HUES48 (cell line): ENCODE measurements at regions not wholly inside any gene's neighbourhood (a gene's known extent, or its start where the extent isn't known, plus 50 kb on each side); places are given as distances from the start of the nearest gene placed in this dataset.

Source experiments
- H3K27ac ChIP-seq: one replicate; pipeline ENCODE4 v1.7.0; 2013; ENCODE audit warnings: low read depth, low read length, inconsistent platforms
- H3K27me3 ChIP-seq: 2 replicates; pipeline ENCODE4 v1.6.1; 2013; ENCODE audit warnings: mild to moderate bottlenecking, low read length; ENCODE audit not compliant: control insufficient read depth, insufficient read depth
- H3K36me3 ChIP-seq: 2 replicates; pipeline ENCODE4 v1.6.1; 2013; ENCODE audit warnings: low read length; ENCODE audit not compliant: control insufficient read depth, insufficient read depth
- H3K4me1 ChIP-seq: 2 replicates; pipeline ENCODE4 v1.6.1; 2013; ENCODE audit warnings: mild to moderate bottlenecking, low read length; ENCODE audit not compliant: control insufficient read depth, insufficient read depth
- H3K4me3 ChIP-seq: 2 replicates; pipeline ENCODE4 v1.5.1; 2013; ENCODE audit warnings: mild to moderate bottlenecking, low read depth, low read length
- H3K9ac ChIP-seq: 2 replicates; pipeline ENCODE4 v1.6.1; 2013; ENCODE audit warnings: mild to moderate bottlenecking, low read depth, low read length, moderate library complexity
- H3K9me3 ChIP-seq: 2 replicates; pipeline ENCODE4 v1.6.1; 2013; ENCODE audit warnings: low read length; ENCODE audit not compliant: control insufficient read depth, insufficient read depth

DNA sequence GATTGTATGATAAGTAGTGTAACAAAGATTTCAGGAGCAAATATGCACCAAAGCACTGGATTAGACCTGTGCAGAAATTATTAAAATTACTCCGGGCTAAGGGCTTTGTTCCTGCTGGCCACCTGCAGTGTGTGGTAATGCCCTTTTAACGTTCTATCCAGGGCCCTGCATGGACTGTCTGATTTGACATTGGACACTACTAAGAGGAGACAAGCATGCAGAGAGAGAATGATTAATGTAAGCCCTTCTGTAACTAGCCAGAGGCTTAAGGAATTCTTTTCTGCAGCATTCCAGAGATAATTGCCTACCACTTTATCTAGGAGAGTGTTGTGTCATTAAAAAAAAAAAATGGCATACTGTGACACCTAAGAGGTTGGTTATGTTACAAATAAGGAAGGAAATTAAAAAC is 117.0 kb downstream of the PCDH7 start:
- no peaks in the 10 kb centered on the region for H3K36me3 ChIP-seq
- H3K9ac ChIP-seq: no peak overlapping the region; the same call in 1 of the 2 replicates
- no peaks in the 10 kb centered on the region for H3K9me3 ChIP-seq
- peaks cover 67% of the 10 kb centered on the region for H3K4me1 ChIP-seq
- no peaks in the 10 kb centered on the region for H3K27me3 ChIP-seq
- H3K4me3 ChIP-seq: peak overlapping the region; percentile 14; the same call in 1 of the 2 replicates
- peak overlapping the region; percentile 32 for H3K27ac ChIP-seq

DNA sequence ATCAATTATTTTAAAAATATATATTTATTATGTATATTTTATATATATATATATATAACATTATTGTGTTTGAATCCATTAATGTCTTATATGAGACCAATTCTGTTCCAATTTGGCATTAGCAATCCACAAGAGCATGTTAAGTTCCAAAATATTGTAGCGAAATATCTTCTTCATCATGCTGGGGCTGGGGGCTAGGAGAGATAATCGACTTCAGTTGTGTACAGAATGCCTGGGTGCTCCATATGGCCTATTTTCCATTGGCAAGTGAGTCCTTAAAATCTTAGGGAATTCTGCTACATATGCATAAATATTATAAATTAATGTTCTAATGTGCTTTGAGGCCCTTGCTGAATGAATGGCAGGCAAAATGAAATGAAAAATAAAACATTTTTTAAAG is 117.7 kb downstream of the PCDH7 start:
- peak overlapping the region; percentile 32 for H3K27ac ChIP-seq
- H3K9ac ChIP-seq: no peak overlapping the region
- peaks cover 69% of the 10 kb centered on the region for H3K4me1 ChIP-seq

DNA sequence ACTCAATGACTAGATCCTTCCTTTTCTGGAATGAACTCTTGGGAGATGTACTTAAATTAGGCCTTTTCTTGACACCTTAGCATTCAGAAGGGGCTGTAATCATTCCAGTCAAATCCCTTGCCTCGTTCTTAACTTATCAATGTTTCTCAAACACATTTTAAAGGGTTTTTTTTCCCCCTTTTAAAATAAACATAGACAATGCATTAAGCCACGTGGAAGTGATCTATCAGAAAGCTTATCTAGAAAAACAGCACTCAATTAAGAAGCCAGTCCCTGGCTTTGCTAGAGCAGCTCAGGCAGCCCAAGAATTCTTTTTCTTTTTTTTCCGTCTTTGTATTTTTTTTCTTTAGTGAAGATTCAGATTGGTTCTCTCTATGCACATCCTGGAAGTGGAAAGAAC is 118.2 kb downstream of the PCDH7 start:
- no peak overlapping the region for H3K4me3 ChIP-seq

More for the DNA sequence above, 117.7 kb downstream of the PCDH7 start:
- no peaks in the 10 kb centered on the region for H3K9me3 ChIP-seq
- H3K36me3 ChIP-seq: no peaks in the 10 kb centered on the region
- H3K4me3 ChIP-seq: no peak overlapping the region
- H3K27me3 ChIP-seq: no peaks in the 10 kb centered on the region

DNA sequence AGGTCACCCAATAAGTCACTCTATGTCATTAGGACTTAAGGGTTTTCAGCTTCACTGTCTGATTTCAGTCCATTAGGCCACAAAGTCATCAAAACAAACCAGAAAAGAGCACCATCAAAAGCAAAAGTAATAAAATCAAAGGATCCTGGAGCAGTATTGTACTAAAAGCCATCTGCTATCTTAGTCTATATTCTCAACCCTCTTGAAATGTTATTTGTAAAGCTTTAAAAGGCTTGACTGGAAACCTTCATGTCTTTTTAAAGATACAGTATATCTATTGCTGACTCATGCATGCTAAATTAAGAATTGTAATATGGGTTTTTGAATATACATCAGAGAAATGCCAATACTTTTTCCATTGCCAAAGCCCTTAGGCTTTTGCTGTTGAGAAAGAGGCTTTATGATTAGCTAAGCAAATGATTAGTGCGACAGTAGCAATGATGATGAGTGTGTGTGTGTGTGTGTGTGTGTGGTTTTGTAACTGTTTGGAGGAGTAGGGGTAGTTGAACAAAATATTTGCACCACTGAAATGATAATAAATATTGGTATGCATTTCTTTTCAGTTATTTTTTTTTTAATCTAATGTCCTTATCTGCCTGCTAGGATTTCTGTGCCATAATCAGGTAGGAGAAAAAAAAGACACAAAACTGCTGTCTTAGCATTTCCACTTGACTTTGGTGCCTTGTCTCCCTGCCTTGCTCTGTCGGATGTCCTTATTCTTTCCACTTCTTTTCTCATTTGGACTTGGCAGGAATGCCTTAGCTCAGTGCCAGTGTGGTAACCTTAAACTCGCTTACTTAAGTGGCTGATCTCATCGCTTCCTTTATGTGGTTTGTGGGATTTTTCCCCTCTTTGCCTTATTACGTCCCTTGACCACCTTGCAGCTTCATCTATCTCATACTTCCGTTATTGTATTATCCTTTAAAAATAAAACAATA is 119.7 kb downstream of the PCDH7 start:
- no peak overlapping the region for H3K27ac ChIP-seq
- no peaks in the 10 kb centered on the region for H3K27me3 ChIP-seq
- no peak overlapping the region for H3K4me3 ChIP-seq
- no peaks in the 10 kb centered on the region for H3K9me3 ChIP-seq
- no peaks in the 10 kb centered on the region for H3K36me3 ChIP-seq
- H3K4me1 ChIP-seq: peaks cover 68% of the 10 kb centered on the region
- no peak overlapping the region for H3K9ac ChIP-seq

More for the DNA sequence above, 118.2 kb downstream of the PCDH7 start:
- Histone ChIP-seq H3K27me3 (no peaks in the 10 kb centered on the region), H3K36me3 (no peaks in the 10 kb centered on the region), H3K9me3 (no peaks in the 10 kb centered on the region), H3K9ac (no peak overlapping the region), H3K27ac (no peak overlapping the region), H3K4me1 (peaks cover 66% of the 10 kb centered on the region)

DNA sequence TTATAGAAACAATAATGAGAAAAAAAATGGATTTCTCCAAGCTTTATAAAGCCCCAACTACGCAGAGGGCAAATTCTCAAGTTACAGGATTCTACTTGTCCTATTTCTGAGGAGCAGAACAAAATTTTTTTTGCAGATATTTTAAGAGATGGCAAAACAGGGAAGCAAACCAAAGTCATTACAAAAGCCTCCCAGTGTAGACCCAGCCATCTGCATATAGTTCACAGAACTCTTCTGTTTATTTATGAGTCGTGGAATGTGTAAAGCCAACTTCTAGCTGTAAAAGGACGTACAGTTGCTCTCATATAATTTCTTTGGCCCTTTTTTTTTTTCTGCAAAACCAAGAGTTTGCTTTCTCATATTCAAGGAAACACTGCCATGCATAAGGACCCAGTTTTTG is 120.4 kb downstream of the PCDH7 start:
- H3K27me3 ChIP-seq: no peaks in the 10 kb centered on the region
- no peak overlapping the region for H3K9ac ChIP-seq
- no peak overlapping the region for H3K27ac ChIP-seq
- H3K9me3 ChIP-seq: no peaks in the 10 kb centered on the region
- peaks cover 64% of the 10 kb centered on the region for H3K4me1 ChIP-seq
- H3K4me3 ChIP-seq: no peak overlapping the region
- no peaks in the 10 kb centered on the region for H3K36me3 ChIP-seq

DNA sequence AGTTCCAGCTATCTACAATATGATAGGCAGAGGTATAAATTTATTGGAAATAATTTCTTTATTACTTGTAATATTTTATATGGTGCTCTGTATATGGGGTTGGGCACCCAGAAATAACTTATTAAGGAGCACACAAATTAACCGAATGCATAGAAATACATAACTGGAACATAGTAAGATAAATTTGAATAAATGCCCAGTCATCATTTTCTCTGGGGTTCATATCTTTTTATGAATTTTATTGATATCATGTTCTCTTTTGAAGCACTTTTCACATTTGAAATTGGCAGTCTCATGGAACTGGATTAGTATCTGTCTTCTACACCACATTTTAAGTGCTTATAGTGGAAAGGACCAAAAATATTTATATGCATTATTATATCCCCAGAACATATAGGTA is 122.0 kb downstream of the PCDH7 start:
- H3K4me3 ChIP-seq: no peak overlapping the region
- H3K27ac ChIP-seq: no peak overlapping the region
- no peaks in the 10 kb centered on the region for H3K36me3 ChIP-seq
- H3K9me3 ChIP-seq: no peaks in the 10 kb centered on the region
- no peak overlapping the region for H3K9ac ChIP-seq
- peaks cover 60% of the 10 kb centered on the region for H3K4me1 ChIP-seq
- no peaks in the 10 kb centered on the region for H3K27me3 ChIP-seq

DNA sequence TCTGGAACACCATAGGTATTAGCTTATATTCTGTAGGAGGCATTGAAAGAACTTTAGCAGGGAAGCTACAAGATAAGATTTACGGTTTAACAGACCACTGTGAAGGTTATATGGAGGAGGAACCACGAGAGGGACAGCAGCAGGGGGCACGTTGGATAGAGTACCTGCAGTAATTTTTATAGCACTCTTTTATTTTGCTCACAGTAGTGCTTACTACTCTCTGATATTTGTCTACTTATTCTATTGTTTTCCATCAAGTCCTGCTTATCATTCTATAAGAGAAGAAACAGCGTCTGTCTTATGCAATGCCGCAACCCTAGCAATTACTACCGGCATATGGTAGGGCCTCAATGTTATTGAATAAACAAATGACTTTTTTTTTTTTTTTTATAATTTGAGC is 122.5 kb downstream of the PCDH7 start:
- Histone ChIP-seq H3K36me3 (no peaks in the 10 kb centered on the region), H3K4me1 (peaks cover 59% of the 10 kb centered on the region), H3K9ac (no peak overlapping the region), H3K27ac (no peak overlapping the region), H3K27me3 (no peaks in the 10 kb centered on the region), H3K4me3 (no peak overlapping the region), H3K9me3 (no peaks in the 10 kb centered on the region)

DNA sequence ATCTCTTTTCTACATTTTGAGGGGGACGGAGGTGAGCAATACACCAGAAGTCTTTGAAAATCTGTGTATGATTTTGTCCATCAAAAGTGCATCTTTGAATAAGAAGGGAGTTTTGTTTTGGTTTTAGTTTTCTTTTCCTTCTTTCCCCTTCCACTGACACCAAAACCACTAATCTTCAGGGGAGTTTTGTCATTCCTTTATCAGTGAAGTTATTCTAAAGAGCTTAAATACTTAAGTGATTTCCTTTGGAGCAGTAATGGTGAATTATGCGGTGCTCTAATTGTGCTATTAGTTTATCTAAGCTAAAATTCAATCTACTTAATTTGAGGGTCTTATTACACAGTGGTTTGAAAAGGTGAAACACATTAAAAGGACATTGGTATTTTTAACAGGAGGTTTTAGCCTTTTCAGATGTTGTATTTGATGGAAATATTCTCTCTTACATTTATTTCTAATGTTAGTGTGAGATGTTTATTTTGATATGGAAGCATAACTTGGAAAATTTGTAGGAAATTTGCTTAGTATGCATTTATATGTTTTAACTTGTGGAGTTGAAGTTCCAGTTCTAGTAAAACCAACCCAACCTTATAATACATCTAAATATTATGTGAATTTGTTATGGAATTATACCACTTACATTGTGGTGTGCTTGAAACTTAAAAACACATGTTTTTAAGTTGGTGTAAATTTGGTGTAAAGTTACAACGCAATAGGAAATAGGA is 124.9 kb downstream of the PCDH7 start:
- no peaks in the 10 kb centered on the region for H3K27me3 ChIP-seq

DNA sequence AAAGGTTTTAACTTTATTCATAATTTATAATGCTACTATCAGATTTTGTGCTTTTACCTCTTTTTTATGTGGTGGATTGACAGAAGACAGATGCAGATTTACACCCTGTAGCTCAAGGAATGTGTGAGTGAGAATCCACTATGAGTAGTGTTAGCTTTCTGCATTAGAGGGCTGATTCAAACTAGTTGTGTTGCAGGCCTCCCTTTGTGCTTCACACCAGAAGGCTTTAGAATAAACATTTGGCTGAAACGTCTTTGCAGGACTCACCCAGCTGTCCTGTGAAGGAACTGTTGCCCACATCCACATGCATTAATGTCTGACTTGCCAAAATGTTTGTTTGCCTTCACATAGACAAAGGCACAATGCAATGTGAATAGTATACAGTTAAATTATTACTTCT is 127.0 kb downstream of the PCDH7 start:
- no peak overlapping the region for H3K9ac ChIP-seq
- H3K4me3 ChIP-seq: no peak overlapping the region
- H3K4me1 ChIP-seq: peaks cover 46% of the 10 kb centered on the region
- H3K27me3 ChIP-seq: no peaks in the 10 kb centered on the region
- no peaks in the 10 kb centered on the region for H3K9me3 ChIP-seq
- H3K27ac ChIP-seq: peak overlapping the region; percentile 75
- no peaks in the 10 kb centered on the region for H3K36me3 ChIP-seq

More for the DNA sequence above, 124.9 kb downstream of the PCDH7 start:
- no peak overlapping the region for H3K4me3 ChIP-seq
- no peak overlapping the region for H3K27ac ChIP-seq
- H3K36me3 ChIP-seq: no peaks in the 10 kb centered on the region
- no peak overlapping the region for H3K9ac ChIP-seq
- peaks cover 55% of the 10 kb centered on the region for H3K4me1 ChIP-seq
- H3K9me3 ChIP-seq: no peaks in the 10 kb centered on the region

DNA sequence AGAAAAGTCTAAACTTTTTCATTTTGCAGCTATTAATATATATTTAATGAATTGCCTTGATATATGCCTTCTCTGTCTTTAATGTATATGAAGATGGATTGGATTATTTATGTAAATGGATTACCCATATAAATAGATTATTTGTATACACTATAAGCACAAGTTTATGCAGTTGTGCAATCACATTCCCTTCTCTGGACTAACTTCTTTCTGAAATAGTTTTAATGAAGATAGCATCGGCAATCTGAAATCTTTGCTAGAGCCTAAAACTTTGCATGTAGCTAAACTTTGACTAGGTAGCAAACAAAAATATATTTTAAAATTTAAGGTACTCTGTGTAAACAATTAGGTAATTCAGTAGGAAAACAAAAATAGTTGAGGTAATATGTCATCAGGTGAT is 127.8 kb downstream of the PCDH7 start:
- no peak overlapping the region for H3K27ac ChIP-seq
- H3K27me3 ChIP-seq: no peaks in the 10 kb centered on the region
- H3K4me3 ChIP-seq: no peak overlapping the region
- no peak overlapping the region for H3K9ac ChIP-seq
- H3K4me1 ChIP-seq: peaks cover 51% of the 10 kb centered on the region
- H3K9me3 ChIP-seq: no peaks in the 10 kb centered on the region
- H3K36me3 ChIP-seq: no peaks in the 10 kb centered on the region

DNA sequence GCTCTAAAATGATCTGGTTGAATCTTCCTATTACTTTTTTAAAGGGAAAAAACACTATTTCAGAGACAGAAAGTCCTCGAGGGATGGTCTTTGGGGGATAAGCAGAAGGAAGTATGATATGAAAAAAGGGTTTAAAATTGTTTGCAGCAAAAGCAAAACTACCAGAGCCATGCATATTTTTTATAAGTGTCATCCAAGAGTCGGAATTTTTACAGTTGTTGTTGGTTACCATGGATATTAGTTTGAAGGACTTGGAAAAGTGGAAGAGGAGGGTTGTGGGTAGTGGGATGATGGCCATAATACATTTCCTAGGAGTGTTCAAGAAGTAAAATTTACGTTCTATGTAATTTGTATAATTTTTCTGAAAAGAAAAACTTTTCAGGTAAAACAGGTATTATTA is 134.4 kb downstream of the PCDH7 start:
- Histone ChIP-seq H3K27ac (no peak overlapping the region), H3K27me3 (no peaks in the 10 kb centered on the region), H3K4me3 (no peak overlapping the region), H3K36me3 (no peaks in the 10 kb centered on the region), H3K4me1 (peaks cover 39% of the 10 kb centered on the region), H3K9ac (no peak overlapping the region), H3K9me3 (no peaks in the 10 kb centered on the region)
